Endodermal cell (in vitro differentiated cells): ENCODE measurements at regions not wholly inside any gene's neighbourhood (a gene's known extent, or its start where the extent isn't known, plus 50 kb on each side); places are given as distances from the start of the nearest gene placed in this dataset.

ENCODE experiments used
- DNase-seq: peaks from one replicate; pipeline ENCODE4 v3.0.0-alpha.2; 2017
- H3K27ac ChIP-seq: 2 replicates; pipeline ENCODE4 v1.5.1; 2013; ENCODE audit warnings: mild to moderate bottlenecking, low read depth, low read length, moderate library complexity
- H3K27me3 ChIP-seq: 2 replicates; pipeline ENCODE4 v1.6.1; 2013; ENCODE audit warnings: mild to moderate bottlenecking, low read length, moderate library complexity; ENCODE audit not compliant: insufficient read depth, control insufficient read depth, poor library complexity, severe bottlenecking
- H3K36me3 ChIP-seq: 2 replicates; pipeline ENCODE4 v1.7.0; 2013; ENCODE audit warnings: mild to moderate bottlenecking, low read length, moderate library complexity; ENCODE audit not compliant: control insufficient read depth, insufficient read depth
- H3K4me1 ChIP-seq: one replicate; pipeline ENCODE4 v1.7.0; 2013; ENCODE audit warnings: low read length; ENCODE audit not compliant: control insufficient read depth, insufficient read depth
- H3K4me3 ChIP-seq: 2 replicates; pipeline ENCODE4 v1.5.1; 2013; ENCODE audit warnings: mild to moderate bottlenecking, low read length, moderate library complexity
- H3K9ac ChIP-seq: 2 replicates; pipeline ENCODE4 v1.6.1; 2013; ENCODE audit warnings: mild to moderate bottlenecking, low read length, moderate library complexity; ENCODE audit not compliant: poor library complexity, severe bottlenecking; ENCODE audit errors: extremely low read depth
- H3K9me3 ChIP-seq: 2 replicates; pipeline ENCODE4 v1.6.1; 2013; ENCODE audit warnings: mild to moderate bottlenecking, low read length, moderate library complexity; ENCODE audit not compliant: control insufficient read depth
- H3K27ac Mint-ChIP-seq: 2 replicates; pipeline ENCODE4 v1.8.0; 2020; ENCODE audit warnings: mixed read lengths
- H3K27me3 Mint-ChIP-seq: 2 replicates; pipeline ENCODE4 v1.8.0; 2021; ENCODE audit warnings: mild to moderate bottlenecking, mixed read lengths; ENCODE audit not compliant: insufficient read depth
- H3K36me3 Mint-ChIP-seq: 2 replicates; pipeline ENCODE4 v1.8.0; 2020; ENCODE audit warnings: low read depth, mixed read lengths
- H3K4me1 Mint-ChIP-seq: 2 replicates; pipeline ENCODE4 v1.8.0; 2020; ENCODE audit warnings: mixed read lengths
- H3K4me3 Mint-ChIP-seq: 2 replicates; pipeline ENCODE4 v1.8.0; 2020; ENCODE audit warnings: mild to moderate bottlenecking, moderate library complexity, mixed read lengths
- H3K9me3 Mint-ChIP-seq: 2 replicates; pipeline ENCODE4 v1.8.0; 2020; ENCODE audit warnings: mild to moderate bottlenecking, mixed read lengths
- WGBS, 2 experiments: methylation state at CpG; one replicate each; pipeline versions ENCODE4 v1.1.5 to v1.1.7; 2013; ENCODE audit warnings: missing lambda C conversion rate in 2 of 2, mixed read lengths in 1 of 2; ENCODE audit not compliant: insufficient coverage in 1 of 2, insufficient read length in 1 of 2; 5-methylcytosine and 5-hydroxymethylcytosine counted together
- TF ChIP-seq, protein P1 (sequence below): fragments of 200-600 bp; sonication (generic); conservative IDR thresholded peaks from 2 replicates; pipeline ENCODE4 v1.5.0; 2021; ENCODE audit warnings: antibody characterized with exemption, mild to moderate bottlenecking

DNA sequence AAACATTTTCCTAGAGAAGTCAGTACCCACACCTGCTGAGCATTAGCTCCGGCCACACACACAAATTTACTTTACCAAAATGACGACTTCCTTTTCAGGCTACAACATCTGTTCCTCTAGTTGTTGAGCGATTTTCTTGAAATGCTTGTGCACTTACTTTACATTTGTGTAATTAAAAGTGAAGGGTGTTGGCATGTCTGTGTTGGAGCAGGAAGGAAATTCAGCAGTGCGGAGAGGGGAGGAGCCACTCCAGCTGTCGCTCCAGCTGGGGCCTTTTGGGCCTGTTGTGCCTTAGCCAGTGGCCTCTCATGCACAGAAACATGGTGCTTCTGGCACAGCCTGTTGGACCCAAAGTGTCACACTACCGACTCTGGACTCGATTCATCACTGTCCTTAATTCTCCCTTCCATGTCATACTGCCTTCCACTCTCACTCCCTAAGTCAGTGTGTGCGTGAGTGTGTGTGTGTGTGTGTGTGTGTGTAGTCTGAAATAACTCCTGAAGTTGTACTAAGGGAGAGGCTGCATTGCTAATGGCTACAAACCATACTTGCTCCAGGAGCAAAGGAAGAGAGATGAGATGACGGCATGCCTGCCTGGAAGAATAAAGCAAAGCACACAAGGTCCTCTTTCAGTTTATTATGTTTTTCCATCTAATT, 191.8 kb upstream of the ARG1 start:
- peaks cover 5% of the 10 kb centered on the region for H3K9me3 Mint-ChIP-seq
- no peak overlapping the region for H3K4me3 ChIP-seq
- DNase-seq, result no peak
- 89 to 100% methylated on average over 1 to 9 of the region's 9 CpGs for WGBS, 2 experiments
- no peak overlapping the region for H3K27ac ChIP-seq
- H3K36me3 ChIP-seq, result no peaks in the 10 kb centered on the region
- H3K36me3 Mint-ChIP-seq, result peaks cover 3% of the 10 kb centered on the region
- peaks cover 20% of the 10 kb centered on the region for H3K9me3 ChIP-seq
- TF ChIP-seq, protein P1, sequence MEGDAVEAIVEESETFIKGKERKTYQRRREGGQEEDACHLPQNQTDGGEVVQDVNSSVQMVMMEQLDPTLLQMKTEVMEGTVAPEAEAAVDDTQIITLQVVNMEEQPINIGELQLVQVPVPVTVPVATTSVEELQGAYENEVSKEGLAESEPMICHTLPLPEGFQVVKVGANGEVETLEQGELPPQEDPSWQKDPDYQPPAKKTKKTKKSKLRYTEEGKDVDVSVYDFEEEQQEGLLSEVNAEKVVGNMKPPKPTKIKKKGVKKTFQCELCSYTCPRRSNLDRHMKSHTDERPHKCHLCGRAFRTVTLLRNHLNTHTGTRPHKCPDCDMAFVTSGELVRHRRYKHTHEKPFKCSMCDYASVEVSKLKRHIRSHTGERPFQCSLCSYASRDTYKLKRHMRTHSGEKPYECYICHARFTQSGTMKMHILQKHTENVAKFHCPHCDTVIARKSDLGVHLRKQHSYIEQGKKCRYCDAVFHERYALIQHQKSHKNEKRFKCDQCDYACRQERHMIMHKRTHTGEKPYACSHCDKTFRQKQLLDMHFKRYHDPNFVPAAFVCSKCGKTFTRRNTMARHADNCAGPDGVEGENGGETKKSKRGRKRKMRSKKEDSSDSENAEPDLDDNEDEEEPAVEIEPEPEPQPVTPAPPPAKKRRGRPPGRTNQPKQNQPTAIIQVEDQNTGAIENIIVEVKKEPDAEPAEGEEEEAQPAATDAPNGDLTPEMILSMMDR, result no peak
- peaks cover 3% of the 10 kb centered on the region for H3K4me1 ChIP-seq
- no peaks in the 10 kb centered on the region for H3K27me3 ChIP-seq
- H3K4me3 Mint-ChIP-seq, result no peak overlapping the region
- H3K27me3 Mint-ChIP-seq, result no peaks in the 10 kb centered on the region
- peaks cover 13% of the 10 kb centered on the region for H3K4me1 Mint-ChIP-seq
- H3K9ac ChIP-seq, result no peak overlapping the region
- no peak overlapping the region for H3K27ac Mint-ChIP-seq

DNA sequence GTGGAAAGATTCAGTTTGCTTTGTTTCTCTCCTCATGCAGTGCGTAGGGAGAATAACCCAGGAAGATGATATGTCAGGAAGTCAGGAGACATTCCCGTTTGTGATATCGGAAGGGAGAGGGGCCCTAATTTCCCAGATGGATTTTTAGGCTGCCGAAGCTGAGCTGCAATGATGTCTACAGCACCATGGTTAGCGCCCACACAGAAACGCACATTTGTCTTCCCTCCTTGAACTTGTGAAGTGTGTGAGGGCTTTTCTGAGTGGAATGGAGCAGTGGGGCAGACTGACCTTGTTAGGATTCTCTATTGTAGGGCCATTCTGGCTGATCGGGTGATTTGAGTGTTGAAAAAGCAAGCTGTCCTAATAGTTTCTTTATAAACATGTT, 191.3 kb upstream of the ARG1 start:
- Mint-ChIP-seq H3K4me3 (no peak overlapping the region), H3K4me1 (peaks cover 13% of the 10 kb centered on the region), H3K27ac (no peak overlapping the region), H3K36me3 (peaks cover 3% of the 10 kb centered on the region), H3K9me3 (peaks cover 5% of the 10 kb centered on the region), H3K27me3 (no peaks in the 10 kb centered on the region)
- TF ChIP-seq, protein P1, result no peak
- Histone ChIP-seq H3K4me3 (no peak overlapping the region), H3K36me3 (no peaks in the 10 kb centered on the region), H3K27ac (no peak overlapping the region), H3K9ac (no peak overlapping the region), H3K27me3 (no peaks in the 10 kb centered on the region), H3K4me1 (peaks cover 3% of the 10 kb centered on the region), H3K9me3 (peaks cover 22% of the 10 kb centered on the region)
- WGBS, 2 experiments, result 93 to 95% methylated on average over 6 to 7 of the region's 7 CpGs
- DNase-seq, result no peak

DNA sequence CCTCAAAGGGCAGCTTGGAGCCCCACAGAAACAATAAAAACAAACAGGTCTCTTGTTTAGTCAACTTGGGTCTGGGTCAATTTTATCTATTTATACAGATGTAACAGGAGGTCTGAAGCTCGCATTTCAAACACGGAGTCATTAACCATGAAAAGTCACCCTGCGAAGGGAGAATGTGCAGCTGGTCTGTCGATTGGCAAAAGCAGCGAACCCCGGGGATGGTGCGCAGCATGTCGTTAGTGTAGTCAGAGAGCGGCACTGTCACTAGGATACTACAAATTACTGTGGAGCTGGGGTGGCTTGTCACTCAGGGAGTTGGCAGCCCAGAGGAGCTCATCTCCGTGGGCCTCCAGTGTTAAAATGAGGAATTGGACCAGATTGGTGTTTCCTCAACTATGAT, 190.4 kb upstream of the ARG1 start:
- Histone ChIP-seq H3K27me3 (no peaks in the 10 kb centered on the region), H3K9me3 (peaks cover 22% of the 10 kb centered on the region), H3K4me1 (peaks cover 7% of the 10 kb centered on the region), H3K27ac (no peak overlapping the region), H3K36me3 (no peaks in the 10 kb centered on the region), H3K9ac (no peak overlapping the region), H3K4me3 (no peak overlapping the region)
- H3K4me1 Mint-ChIP-seq, result peaks cover 21% of the 10 kb centered on the region
- DNase-seq, result no peak
- H3K9me3 Mint-ChIP-seq, result peaks cover 5% of the 10 kb centered on the region
- 87 to 92% methylated on average over 6 to 10 of the region's 10 CpGs for WGBS, 2 experiments
- TF ChIP-seq, protein P1, result no peak
- peaks cover 3% of the 10 kb centered on the region for H3K36me3 Mint-ChIP-seq
- no peak overlapping the region for H3K27ac Mint-ChIP-seq
- no peak overlapping the region for H3K4me3 Mint-ChIP-seq
- H3K27me3 Mint-ChIP-seq, result no peaks in the 10 kb centered on the region
